GM12878 (cell line): ENCODE measurements at regions not wholly inside any gene's neighbourhood (a gene's known extent, or its start where the extent isn't known, plus 50 kb on each side); places are given as distances from the start of the nearest gene placed in this dataset.

Experiments
- CTCF ChIP-seq, 3 experiments: IDR thresholded peaks in 2 of 3; conservative IDR thresholded peaks in 1 of 3; 2 replicates each; pipeline ENCODE4 v1.5.1; 2011; ENCODE audit warnings: low read depth in 3 of 3, low read length in 3 of 3, mild to moderate bottlenecking in 3 of 3, control low read depth in 2 of 3, moderate library complexity in 2 of 3, inconsistent platforms in 1 of 3, mixed read lengths in 1 of 3; ENCODE audit not compliant: control insufficient read depth in 2 of 3, insufficient read depth in 1 of 3; ENCODE audit errors: extremely low read depth in 1 of 3
- EP300 ChIP-seq, 2 experiments: fragments of 150-350 bp in 1 of 2; IDR thresholded peaks; 2 replicates each; pipeline ENCODE4 v1.6.1; 2011 to 2012; ENCODE audit warnings: low read depth in 2 of 2, low read length in 2 of 2, borderline replicate concordance in 1 of 2, improper control_type of control experiment in 1 of 2, inconsistent platforms in 1 of 2; ENCODE audit not compliant: control insufficient read depth in 1 of 2
- ESRRA ChIP-seq: IDR thresholded peaks from 2 replicates; pipeline ENCODE4 v1.6.1; 2012; ENCODE audit warnings: mild to moderate bottlenecking, low read length, improper control_type of control experiment
- EZH2 ChIP-seq: IDR thresholded peaks from 2 replicates; pipeline ENCODE4 v1.6.1; 2012; ENCODE audit warnings: low read depth, mild to moderate bottlenecking, control low read depth, inconsistent platforms, low read length, borderline replicate concordance; ENCODE audit not compliant: control insufficient read depth
- FOS ChIP-seq: IDR thresholded peaks from 3 replicates; pipeline ENCODE4 v1.6.1; 2011; ENCODE audit warnings: borderline replicate concordance; ENCODE audit not compliant: insufficient read length; ENCODE audit errors: extremely low read depth
- KDM1A ChIP-seq: fragments of 200-600 bp; sonication (generic); IDR thresholded peaks from 2 replicates; pipeline ENCODE4 v1.6.1; 2016; ENCODE audit warnings: borderline replicate concordance
- MAX ChIP-seq: IDR thresholded peaks from 2 replicates; pipeline ENCODE4 v1.6.1; 2012; ENCODE audit warnings: low read depth, low read length, improper control_type of control experiment
- POLR2A ChIP-seq: IDR thresholded peaks from 2 replicates; pipeline ENCODE4 v1.6.1; 2011; ENCODE audit warnings: low read depth, mild to moderate bottlenecking, low read length
- REST ChIP-seq: IDR thresholded peaks from 2 replicates; pipeline ENCODE4 v1.6.1; 2012; ENCODE audit warnings: mild to moderate bottlenecking, low read depth, low read length
- TCF12 ChIP-seq: IDR thresholded peaks from 2 replicates; pipeline ENCODE4 v1.6.1; 2011; ENCODE audit warnings: low read depth, mild to moderate bottlenecking, low read length
- YY1 ChIP-seq: IDR thresholded peaks from 2 replicates; pipeline ENCODE4 v1.6.1; 2011; ENCODE audit warnings: low read depth, mild to moderate bottlenecking, low read length
- ZNF24 ChIP-seq: fragments of 450-650 bp; IDR thresholded peaks from 2 replicates; pipeline ENCODE4 v1.6.1; 2017; ENCODE audit warnings: antibody characterized with exemption, mild to moderate bottlenecking

GRCh38 chr2:225740086-225740485, 340.6 kb downstream of the NYAP2 start:
- TF ChIP-seq ESRRA (no peak), REST (no peak), CTCF (IDR thresholded peaks at IDR 0.05 in 2 of 3, conservative IDR thresholded peaks at IDR 0.05 in 1 of 3; ENCODE audit: control insufficient read depth in 2 of 3, extremely low read depth in 1 of 3, insufficient read depth in 1 of 3, low read depth in 3 of 3, low read length in 3 of 3) (no peak), EP300 (IDR thresholded peaks at IDR 0.05; ENCODE audit: borderline replicate concordance in 1 of 2, control insufficient read depth in 1 of 2, low read depth in 2 of 2, low read length in 2 of 2) (no peak), FOS (no peak), KDM1A (no peak), MAX (no peak), POLR2A (no peak), ZNF24 (no peak), EZH2 (no peak), YY1 (no peak), TCF12 (no peak)
